ENCODE measurements at regions not wholly inside any gene's neighbourhood (a gene's known extent, or its start where the extent isn't known, plus 50 kb on each side); places are given as distances from the start of the nearest gene placed in this dataset.

- Histone ChIP-seq H3K4me3 (ENCODE audit: low read depth, low read length) (no peak overlapping the region), H3K79me2 (ENCODE audit: control insufficient read depth, insufficient read depth, low read length, unreplicated experiment) (no peaks in the 10 kb centered on the region), H2AFZ (ENCODE audit: low read length, unreplicated experiment) (no peak overlapping the region), H3K27ac (ENCODE audit: low read depth, low read length) (no peak overlapping the region), H3K27me3 (ENCODE audit: insufficient read depth, low read length) (no peaks in the 10 kb centered on the region), H3K4me1 (ENCODE audit: control insufficient read depth, insufficient read depth, low read length, unreplicated experiment) (no peaks in the 10 kb centered on the region), H3K36me3 (ENCODE audit: insufficient read depth, low read length) (no peaks in the 10 kb centered on the region)
Measured at GRCh38 chr2:66137606-66138130, 297.3 kb upstream of the MEIS1 start.

GRCh38 chr2:66134138-66134701 is 300.7 kb upstream of the MEIS1 start:
- H3K27me3 ChIP-seq (ENCODE audit: insufficient read depth, low read length), result no peaks in the 10 kb centered on the region
- H3K4me3 ChIP-seq (ENCODE audit: low read depth, low read length), result no peak overlapping the region
- no peaks in the 10 kb centered on the region for H3K4me1 ChIP-seq (ENCODE audit: control insufficient read depth, insufficient read depth, low read length, unreplicated experiment)
- no peaks in the 10 kb centered on the region for H3K79me2 ChIP-seq (ENCODE audit: control insufficient read depth, insufficient read depth, low read length, unreplicated experiment)
- no peak overlapping the region for H2AFZ ChIP-seq (ENCODE audit: low read length, unreplicated experiment)
- H3K27ac ChIP-seq (ENCODE audit: low read depth, low read length), result no peak overlapping the region
- H3K36me3 ChIP-seq (ENCODE audit: insufficient read depth, low read length), result no peaks in the 10 kb centered on the region

DNA sequence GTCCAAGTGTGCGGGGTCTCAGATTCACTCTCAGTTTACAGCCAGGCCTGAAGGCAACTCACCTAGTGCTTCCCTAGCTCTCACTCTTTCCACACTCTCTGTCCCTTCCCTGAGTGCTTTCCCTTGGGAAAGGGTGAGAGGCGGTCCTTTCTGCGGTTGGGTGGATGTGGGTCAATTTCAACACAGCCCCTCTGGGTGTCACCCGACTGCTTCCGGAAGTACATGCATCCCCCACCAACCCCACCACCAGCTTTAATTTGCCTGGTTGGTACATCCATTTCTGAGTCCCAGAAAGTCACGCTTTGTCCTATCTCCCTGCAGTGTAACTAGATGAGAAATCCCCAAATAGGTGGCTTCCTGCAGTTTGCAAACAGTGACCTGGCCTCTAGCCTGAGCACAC is 307.3 kb upstream of the MEIS1 start:
- Histone ChIP-seq H3K79me2 (ENCODE audit: control insufficient read depth, insufficient read depth, low read length, unreplicated experiment) (no peaks in the 10 kb centered on the region), H3K27ac (ENCODE audit: low read depth, low read length) (no peak overlapping the region), H3K4me1 (ENCODE audit: control insufficient read depth, insufficient read depth, low read length, unreplicated experiment) (no peaks in the 10 kb centered on the region), H2AFZ (ENCODE audit: low read length, unreplicated experiment) (no peak overlapping the region), H3K4me3 (ENCODE audit: low read depth, low read length) (no peak overlapping the region), H3K27me3 (ENCODE audit: insufficient read depth, low read length) (no peaks in the 10 kb centered on the region), H3K36me3 (ENCODE audit: insufficient read depth, low read length) (no peaks in the 10 kb centered on the region)

GRCh38 chr2:66127061-66127460 is 307.9 kb upstream of the MEIS1 start:
- H3K27me3 ChIP-seq (ENCODE audit: insufficient read depth, low read length), result no peaks in the 10 kb centered on the region
- H3K4me1 ChIP-seq (ENCODE audit: control insufficient read depth, insufficient read depth, low read length, unreplicated experiment), result no peaks in the 10 kb centered on the region
- H3K36me3 ChIP-seq (ENCODE audit: insufficient read depth, low read length), result no peaks in the 10 kb centered on the region
- no peak overlapping the region for H2AFZ ChIP-seq (ENCODE audit: low read length, unreplicated experiment)
- no peak overlapping the region for H3K27ac ChIP-seq (ENCODE audit: low read depth, low read length)
- no peak overlapping the region for H3K4me3 ChIP-seq (ENCODE audit: low read depth, low read length)
- H3K79me2 ChIP-seq (ENCODE audit: control insufficient read depth, insufficient read depth, low read length, unreplicated experiment), result no peaks in the 10 kb centered on the region

GRCh38 chr2:66125951-66126350 is 309.0 kb upstream of the MEIS1 start:
- no peak overlapping the region for H2AFZ ChIP-seq (ENCODE audit: low read length, unreplicated experiment)
- no peaks in the 10 kb centered on the region for H3K27me3 ChIP-seq (ENCODE audit: insufficient read depth, low read length)
- H3K36me3 ChIP-seq (ENCODE audit: insufficient read depth, low read length), result no peaks in the 10 kb centered on the region
- H3K4me1 ChIP-seq (ENCODE audit: control insufficient read depth, insufficient read depth, low read length, unreplicated experiment), result no peaks in the 10 kb centered on the region
- H3K79me2 ChIP-seq (ENCODE audit: control insufficient read depth, insufficient read depth, low read length, unreplicated experiment), result no peaks in the 10 kb centered on the region
- no peak overlapping the region for H3K27ac ChIP-seq (ENCODE audit: low read depth, low read length)
- H3K4me3 ChIP-seq (ENCODE audit: low read depth, low read length), result no peak overlapping the region

DNA sequence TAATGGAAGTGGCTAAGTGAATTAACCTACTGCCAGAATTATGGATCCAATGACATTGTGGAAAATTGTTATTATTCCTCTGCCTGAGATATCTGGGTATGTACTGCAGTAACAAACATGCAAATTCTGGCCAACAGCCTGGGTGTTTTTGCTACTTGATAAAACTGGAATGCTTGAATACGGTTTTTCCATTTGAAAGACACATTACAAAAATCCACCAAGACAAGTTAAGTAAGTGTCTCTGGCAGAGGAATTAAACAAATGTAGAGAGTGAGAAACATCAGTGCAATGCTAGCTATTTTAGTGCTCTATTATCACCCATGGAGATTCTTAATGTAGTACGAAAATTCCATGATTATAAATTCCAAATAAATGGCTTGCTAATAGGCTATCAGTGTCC is 312.4 kb upstream of the MEIS1 start:
- Histone ChIP-seq H3K27me3 (ENCODE audit: insufficient read depth, low read length) (no peaks in the 10 kb centered on the region), H3K4me1 (ENCODE audit: control insufficient read depth, insufficient read depth, low read length, unreplicated experiment) (no peaks in the 10 kb centered on the region), H3K27ac (ENCODE audit: low read depth, low read length) (no peak overlapping the region), H3K36me3 (ENCODE audit: insufficient read depth, low read length) (no peaks in the 10 kb centered on the region), H3K4me3 (ENCODE audit: low read depth, low read length) (no peak overlapping the region), H2AFZ (ENCODE audit: low read length, unreplicated experiment) (no peak overlapping the region), H3K79me2 (ENCODE audit: control insufficient read depth, insufficient read depth, low read length, unreplicated experiment) (no peaks in the 10 kb centered on the region)

GRCh38 chr2:66121946-66122345 is 313.0 kb upstream of the MEIS1 start:
- Histone ChIP-seq H3K4me3 (ENCODE audit: low read depth, low read length) (no peak overlapping the region), H3K79me2 (ENCODE audit: control insufficient read depth, insufficient read depth, low read length, unreplicated experiment) (no peaks in the 10 kb centered on the region), H3K36me3 (ENCODE audit: insufficient read depth, low read length) (no peaks in the 10 kb centered on the region), H3K27me3 (ENCODE audit: insufficient read depth, low read length) (no peaks in the 10 kb centered on the region), H3K27ac (ENCODE audit: low read depth, low read length) (no peak overlapping the region), H3K4me1 (ENCODE audit: control insufficient read depth, insufficient read depth, low read length, unreplicated experiment) (no peaks in the 10 kb centered on the region), H2AFZ (ENCODE audit: low read length, unreplicated experiment) (no peak overlapping the region)

DNA sequence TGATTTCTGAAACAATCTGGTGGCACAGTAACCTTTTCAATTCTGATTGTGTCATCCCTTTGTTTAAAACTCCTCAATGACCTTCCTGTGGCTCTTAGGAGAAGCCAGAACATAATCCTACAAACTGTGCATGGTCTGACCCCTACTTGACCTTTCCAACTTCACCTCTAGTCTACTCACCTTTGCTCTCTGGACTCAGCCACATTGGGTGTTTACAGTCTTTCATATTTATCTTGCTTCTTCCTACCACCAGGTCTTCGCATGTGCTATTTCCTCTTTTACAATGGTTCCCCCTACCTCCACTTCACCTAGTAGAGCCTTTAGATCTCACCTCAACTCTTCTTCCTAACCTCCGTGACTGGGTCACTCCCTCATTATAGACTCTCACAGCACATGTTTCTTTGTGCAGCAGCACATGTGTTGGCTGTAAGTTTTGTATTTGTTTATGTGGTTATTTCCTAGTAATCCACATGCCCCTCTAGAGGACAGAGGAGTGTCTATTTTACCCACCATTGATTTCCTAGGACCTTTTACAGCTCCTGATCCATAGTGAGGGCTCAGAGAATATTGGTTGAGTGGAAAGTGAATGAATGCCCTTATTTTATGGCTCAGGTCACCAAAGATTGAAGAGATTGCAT is 320.8 kb upstream of the MEIS1 start:
- no peaks in the 10 kb centered on the region for H3K36me3 ChIP-seq (ENCODE audit: insufficient read depth, low read length)
- H3K4me3 ChIP-seq (ENCODE audit: low read depth, low read length), result no peak overlapping the region
- no peak overlapping the region for H3K27ac ChIP-seq (ENCODE audit: low read depth, low read length)
- no peaks in the 10 kb centered on the region for H3K27me3 ChIP-seq (ENCODE audit: insufficient read depth, low read length)
- no peaks in the 10 kb centered on the region for H3K4me1 ChIP-seq (ENCODE audit: control insufficient read depth, insufficient read depth, low read length, unreplicated experiment)
- no peak overlapping the region for H2AFZ ChIP-seq (ENCODE audit: low read length, unreplicated experiment)
- no peaks in the 10 kb centered on the region for H3K79me2 ChIP-seq (ENCODE audit: control insufficient read depth, insufficient read depth, low read length, unreplicated experiment)

GRCh38 chr2:66111706-66112105 is 323.2 kb upstream of the MEIS1 start:
- Histone ChIP-seq H2AFZ (ENCODE audit: low read length, unreplicated experiment) (no peak overlapping the region), H3K4me3 (ENCODE audit: low read depth, low read length) (no peak overlapping the region), H3K36me3 (ENCODE audit: insufficient read depth, low read length) (no peaks in the 10 kb centered on the region), H3K27me3 (ENCODE audit: insufficient read depth, low read length) (no peaks in the 10 kb centered on the region), H3K27ac (ENCODE audit: low read depth, low read length) (no peak overlapping the region), H3K4me1 (ENCODE audit: control insufficient read depth, insufficient read depth, low read length, unreplicated experiment) (no peaks in the 10 kb centered on the region), H3K79me2 (ENCODE audit: control insufficient read depth, insufficient read depth, low read length, unreplicated experiment) (no peaks in the 10 kb centered on the region)

GRCh38 chr2:66110608-66111007 is 324.3 kb upstream of the MEIS1 start:
- H3K27me3 ChIP-seq (ENCODE audit: insufficient read depth, low read length), result no peaks in the 10 kb centered on the region
- H3K4me3 ChIP-seq (ENCODE audit: low read depth, low read length), result no peak overlapping the region
- H3K36me3 ChIP-seq (ENCODE audit: insufficient read depth, low read length), result no peaks in the 10 kb centered on the region
- H3K79me2 ChIP-seq (ENCODE audit: control insufficient read depth, insufficient read depth, low read length, unreplicated experiment), result no peaks in the 10 kb centered on the region
- H3K27ac ChIP-seq (ENCODE audit: low read depth, low read length), result no peak overlapping the region
- no peaks in the 10 kb centered on the region for H3K4me1 ChIP-seq (ENCODE audit: control insufficient read depth, insufficient read depth, low read length, unreplicated experiment)
- no peak overlapping the region for H2AFZ ChIP-seq (ENCODE audit: low read length, unreplicated experiment)

- no peaks in the 10 kb centered on the region for H3K79me2 ChIP-seq (ENCODE audit: control insufficient read depth, insufficient read depth, low read length, unreplicated experiment)
- no peak overlapping the region for H3K4me3 ChIP-seq (ENCODE audit: low read depth, low read length)
- no peaks in the 10 kb centered on the region for H3K27me3 ChIP-seq (ENCODE audit: insufficient read depth, low read length)
- no peaks in the 10 kb centered on the region for H3K4me1 ChIP-seq (ENCODE audit: control insufficient read depth, insufficient read depth, low read length, unreplicated experiment)
- H3K27ac ChIP-seq (ENCODE audit: low read depth, low read length), result no peak overlapping the region
- H3K36me3 ChIP-seq (ENCODE audit: insufficient read depth, low read length), result no peaks in the 10 kb centered on the region
- no peak overlapping the region for H2AFZ ChIP-seq (ENCODE audit: low read length, unreplicated experiment)
Measured at GRCh38 chr2:66110086-66110485, 324.8 kb upstream of the MEIS1 start.
